Vagina (tissue), 2 donors: ENCODE measurements at regions not wholly inside any gene's neighbourhood (a gene's known extent, or its start where the extent isn't known, plus 50 kb on each side); places are given as distances from the start of the nearest gene placed in this dataset.

Source experiments
- CTCF ChIP-seq, 3 experiments: fragments of 450-650 bp in 2 of 3; fragments of 200-600 bp in 1 of 3; sonication (generic) in 1 of 3; IDR thresholded peaks; one replicate each; pipeline ENCODE4 v1.5.1; 2017 to 2019; ENCODE audit warnings: antibody characterized with exemption in 3 of 3, mild to moderate bottlenecking in 2 of 3, moderate library complexity in 2 of 3
- POLR2A ChIP-seq, 2 donors: fragments of 450-650 bp; IDR thresholded peaks; one replicate each; pipeline ENCODE4 v1.6.1; 2017; ENCODE audit warnings: antibody characterized with exemption in 2 of 2, mild to moderate bottlenecking in 2 of 2, moderate library complexity in 2 of 2

- TF ChIP-seq CTCF (IDR thresholded peaks at IDR 0.05) (no peak), POLR2A (IDR thresholded peaks at IDR 0.05) (no peak)
Measured at GRCh38 chr5:6979061-6979460, 265.8 kb downstream of the TENT4A start.
